Activated T-helper 1 cell treated with anti-CD3 and anti-CD28 coated beads, Interleukin-2, amount 50 U/mL, for 16 hours (primary cell): ENCODE measurements at regions not wholly inside any gene's neighbourhood (a gene's known extent, or its start where the extent isn't known, plus 50 kb on each side); places are given as distances from the start of the nearest gene placed in this dataset.

Source experiments
- DNase-seq, 2 donors: peaks; one replicate each; pipeline ENCODE4 v3.0.0-alpha.2; 2020; ENCODE audit warnings: low read depth in 1 of 2, low spot score in 1 of 2

DNA sequence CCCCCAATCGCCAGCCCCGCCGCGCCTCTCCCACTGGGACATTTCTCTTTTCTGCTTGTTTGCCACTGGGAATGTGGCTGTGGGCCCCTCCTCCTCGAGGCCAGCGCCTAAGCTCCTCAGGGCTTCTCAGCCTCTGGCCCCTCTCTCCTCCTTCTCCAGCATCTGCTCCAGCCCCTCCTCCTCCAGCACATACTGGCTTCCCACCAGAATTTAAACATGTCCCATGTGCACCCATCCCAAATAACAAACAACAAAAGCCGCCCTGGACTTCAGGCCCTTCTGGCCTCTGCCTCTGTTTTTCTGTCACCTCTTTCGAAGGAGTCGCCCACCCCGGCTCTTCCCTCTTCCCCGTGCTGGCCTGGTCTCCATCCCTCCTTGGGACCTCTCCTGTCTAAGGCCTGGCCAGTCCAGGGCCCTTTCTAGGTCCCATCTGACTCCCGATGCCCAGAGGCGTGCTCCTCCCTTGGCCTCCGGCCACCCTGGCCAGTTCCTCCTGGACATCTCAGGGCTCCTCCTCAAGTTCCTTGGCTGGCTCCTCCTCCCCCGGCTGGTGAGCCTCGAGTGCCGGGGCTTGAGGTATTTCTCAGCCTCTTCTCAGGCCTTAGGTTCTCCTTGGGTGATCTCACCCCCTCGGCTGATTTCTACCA lies 94.6 kb upstream of the SLC6A6 start:
- no peak for DNase-seq

GRCh38 chr3:14311729-14312128 lies 90.7 kb upstream of the SLC6A6 start:
- no peak for DNase-seq

- no peak for DNase-seq
Observed at GRCh38 chr3:14312375-14312774, 90.0 kb upstream of the SLC6A6 start.

GRCh38 chr3:14317057-14317553 lies 85.3 kb upstream of the SLC6A6 start:
- DNase-seq: no peak

DNA sequence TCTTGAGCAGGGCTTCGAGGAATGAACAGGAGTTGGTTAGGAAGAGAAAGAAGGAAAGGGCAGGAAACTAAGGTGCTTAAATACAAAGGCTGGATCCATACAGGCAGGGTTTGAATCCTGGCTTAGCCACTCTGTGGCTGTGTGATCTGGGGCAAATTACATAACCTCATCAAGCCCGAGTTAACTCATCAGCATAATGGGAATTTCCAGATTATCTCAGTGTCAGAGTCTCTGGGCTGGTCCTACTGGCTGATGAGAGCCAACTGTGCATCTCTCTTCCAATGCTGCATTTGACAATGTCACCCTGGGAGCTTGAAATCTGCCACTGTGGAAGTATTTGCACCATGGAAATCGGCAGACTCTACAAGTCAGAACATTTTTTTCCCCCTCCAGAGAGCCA lies 83.8 kb upstream of the SLC6A6 start:
- no peak for DNase-seq

- no peak for DNase-seq
Observed at GRCh38 chr3:14319654-14320182, 82.7 kb upstream of the SLC6A6 start.

GRCh38 chr3:14320219-14320618 lies 82.2 kb upstream of the SLC6A6 start:
- DNase-seq: no peak

GRCh38 chr3:14322001-14322400 lies 80.4 kb upstream of the SLC6A6 start:
- DNase-seq: no peak

DNA sequence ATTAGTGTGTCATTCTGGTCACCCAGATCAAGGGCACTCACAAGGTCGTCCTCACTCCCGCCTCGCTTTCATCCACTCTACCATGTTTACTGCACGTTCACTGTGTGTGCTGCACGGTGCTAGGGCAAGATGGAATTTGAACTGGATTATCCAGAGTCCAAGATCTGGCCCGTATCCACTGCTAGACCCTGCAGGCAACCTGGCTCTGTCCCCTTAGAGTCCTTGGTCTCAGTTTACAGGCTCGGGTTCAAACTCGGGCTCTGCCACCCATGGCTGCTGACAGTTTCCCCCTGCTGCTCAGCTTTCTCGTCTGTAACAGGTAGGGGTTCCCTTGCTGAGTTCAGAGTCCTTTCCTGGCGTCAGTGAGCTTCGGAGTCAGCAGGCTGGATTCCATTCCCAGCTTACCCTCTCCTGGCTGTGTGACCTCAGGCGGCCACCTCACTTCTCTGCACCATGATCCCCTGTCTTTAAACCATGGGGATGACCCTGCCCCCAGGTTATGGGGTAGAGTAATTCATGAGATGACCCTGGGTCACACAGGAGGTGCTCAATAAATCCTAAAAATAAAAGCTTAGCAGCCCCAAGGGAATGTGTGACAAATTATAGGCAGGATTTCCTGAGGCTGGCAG lies 79.6 kb upstream of the SLC6A6 start:
- DNase-seq: no peak

DNA sequence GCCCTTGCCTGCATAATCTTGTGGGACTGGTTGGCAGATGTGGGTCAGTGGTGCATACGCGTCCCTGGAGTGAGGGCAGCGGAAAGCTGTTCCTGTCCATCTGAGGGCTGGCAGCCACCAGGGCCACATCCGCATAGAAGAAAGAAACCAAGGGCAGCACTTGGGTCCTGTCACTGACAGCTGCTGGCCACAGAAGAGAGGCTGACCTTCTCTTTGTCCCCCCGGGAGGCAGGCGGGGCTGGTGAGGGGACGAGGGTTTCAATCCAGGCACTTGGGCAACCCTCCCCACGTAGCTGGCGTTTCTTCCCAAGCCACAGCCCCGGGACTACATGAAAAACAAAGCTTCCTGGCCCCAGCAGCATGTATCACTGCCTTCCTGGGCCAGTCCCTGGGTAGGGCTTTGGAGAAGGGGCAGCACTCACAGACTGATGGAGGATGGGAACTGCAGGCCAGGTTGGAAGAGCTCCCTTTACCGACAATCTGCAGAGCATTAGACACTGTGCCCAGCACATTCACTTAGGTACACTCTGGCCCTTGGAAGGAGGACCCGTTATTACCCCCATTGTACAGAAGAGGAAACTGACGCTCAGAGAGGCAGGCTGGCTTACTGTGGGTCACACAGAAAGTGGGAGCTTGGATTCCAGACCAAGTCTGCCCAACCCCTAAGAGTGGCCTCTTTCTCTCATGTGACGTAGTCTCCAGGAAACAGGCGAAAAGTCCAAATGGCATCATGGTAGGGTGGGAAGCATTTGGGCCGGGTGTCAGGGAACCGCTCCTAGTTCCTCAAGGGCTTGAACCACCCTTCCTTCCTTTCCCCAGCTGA lies 78.8 kb upstream of the SLC6A6 start:
- DNase-seq: no peak

DNA sequence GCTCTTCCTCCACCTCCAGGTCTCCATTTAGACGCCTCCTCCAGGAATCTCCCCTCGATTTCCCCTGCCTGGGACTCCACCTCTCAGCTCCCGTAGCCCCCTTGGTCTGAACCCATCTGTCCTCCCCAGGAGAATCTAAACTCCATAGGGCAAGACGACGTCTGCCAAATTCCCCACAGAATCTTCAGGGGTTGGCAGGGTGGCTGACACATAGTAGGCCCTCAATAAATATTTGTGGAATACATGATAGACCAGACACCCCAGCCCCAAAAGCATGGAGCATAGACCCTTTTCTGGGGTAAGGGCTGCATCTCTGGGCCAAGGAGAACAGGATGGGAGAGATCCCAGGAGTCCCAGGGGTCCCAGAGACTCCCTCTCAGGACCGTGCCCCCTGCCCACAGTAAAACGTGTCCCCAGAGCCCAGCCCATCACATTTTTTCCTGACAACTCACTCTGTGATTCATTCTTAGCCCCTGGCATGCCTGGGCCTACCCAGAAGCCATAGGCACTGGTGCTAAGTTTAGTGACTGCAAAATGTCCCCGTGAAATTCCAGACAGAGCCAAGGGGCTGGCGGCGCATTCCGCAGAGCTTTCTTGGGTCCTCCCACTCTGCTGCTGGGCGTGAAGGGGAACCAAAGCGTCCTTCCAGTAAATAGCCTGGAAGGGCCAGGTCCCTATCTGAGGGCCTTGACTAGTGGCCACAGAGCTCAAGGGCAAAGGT lies 78.0 kb upstream of the SLC6A6 start:
- no peak for DNase-seq

DNA sequence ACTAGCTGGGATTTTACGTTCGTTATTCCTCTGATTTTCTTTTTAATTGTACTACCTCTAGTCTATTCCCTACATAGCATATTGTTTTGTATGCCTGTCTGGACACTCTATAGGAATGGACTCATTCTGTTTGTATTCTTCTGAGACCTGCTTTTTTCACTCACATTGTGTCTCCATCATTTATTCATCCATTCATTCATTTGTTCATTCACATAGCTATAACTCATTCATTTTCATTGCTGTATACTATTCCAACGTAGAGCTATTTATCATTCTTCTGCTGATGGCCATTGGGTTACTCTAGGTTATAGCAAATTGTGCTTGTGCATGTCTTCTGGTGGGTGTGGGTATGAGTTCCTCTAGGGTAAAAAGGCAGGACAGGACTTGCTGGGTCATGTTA lies 74.0 kb upstream of the SLC6A6 start:
- no peak for DNase-seq

DNA sequence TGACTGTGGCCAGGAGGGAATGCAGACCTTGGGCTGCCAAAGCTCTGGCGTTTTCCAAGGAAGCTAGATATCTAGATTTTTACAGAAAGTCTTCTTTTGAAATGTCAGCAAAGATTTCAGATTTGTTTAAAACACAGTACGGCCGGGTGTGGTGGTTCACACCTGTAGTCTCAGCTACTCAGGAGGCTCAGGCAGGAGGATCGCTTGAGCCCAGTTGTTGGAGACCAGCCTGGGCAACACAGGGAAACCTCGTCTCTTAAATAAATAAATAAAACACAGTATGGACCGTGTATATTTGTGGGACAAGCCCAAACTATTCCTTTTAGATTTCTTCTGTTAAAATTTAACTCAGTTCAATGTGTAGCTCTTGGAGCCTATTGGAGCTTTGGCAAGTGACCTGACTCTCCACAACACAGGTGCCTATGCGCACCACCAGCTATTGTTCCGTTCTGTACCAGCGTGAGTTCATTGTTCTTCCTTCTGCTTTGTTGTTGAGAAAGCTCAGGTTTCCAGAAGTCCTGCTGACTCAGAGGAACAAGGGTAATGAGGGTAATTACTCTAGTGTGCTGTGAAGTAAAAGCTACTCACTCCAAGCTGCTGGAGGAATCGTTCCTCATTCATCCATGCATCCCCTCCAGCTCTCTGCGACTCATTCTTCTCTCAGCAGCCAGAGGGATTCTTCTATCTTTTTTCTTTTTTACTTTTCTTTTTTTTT lies 73.1 kb upstream of the SLC6A6 start:
- DNase-seq: no peak

- DNase-seq: no peak
Observed at GRCh38 chr3:14329842-14330241, 72.6 kb upstream of the SLC6A6 start.

DNA sequence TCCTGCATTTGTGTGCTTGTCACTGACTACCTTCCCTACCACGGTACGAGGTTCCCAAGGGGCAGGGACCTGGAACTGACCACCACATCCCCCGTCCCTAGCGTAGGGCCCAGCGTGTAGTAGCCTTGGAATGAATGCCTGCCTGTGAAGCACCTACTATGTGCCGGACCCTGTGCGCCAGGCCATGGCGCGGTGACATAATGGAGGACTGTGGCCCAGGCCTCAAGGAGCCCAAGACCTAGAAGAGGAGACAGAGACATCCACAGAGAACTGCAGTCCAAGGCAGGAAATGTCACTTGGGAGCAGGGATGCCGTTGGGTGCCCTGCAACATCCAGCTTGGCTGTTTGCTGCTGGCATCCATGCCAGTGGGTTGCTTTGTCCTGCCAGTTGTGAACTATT lies 71.9 kb upstream of the SLC6A6 start:
- DNase-seq: no peak

- DNase-seq: no peak
Observed at GRCh38 chr3:14331251-14331650, 71.2 kb upstream of the SLC6A6 start.

- DNase-seq: no peak
Observed at GRCh38 chr3:14332392-14332791, 70.0 kb upstream of the SLC6A6 start.

- DNase-seq: no peak
Observed at GRCh38 chr3:14333215-14333614, 69.2 kb upstream of the SLC6A6 start.

- no peak for DNase-seq
Observed at GRCh38 chr3:14333621-14334020, 68.8 kb upstream of the SLC6A6 start.

- DNase-seq: no peak
Observed at GRCh38 chr3:14334136-14334535, 68.3 kb upstream of the SLC6A6 start.

DNA sequence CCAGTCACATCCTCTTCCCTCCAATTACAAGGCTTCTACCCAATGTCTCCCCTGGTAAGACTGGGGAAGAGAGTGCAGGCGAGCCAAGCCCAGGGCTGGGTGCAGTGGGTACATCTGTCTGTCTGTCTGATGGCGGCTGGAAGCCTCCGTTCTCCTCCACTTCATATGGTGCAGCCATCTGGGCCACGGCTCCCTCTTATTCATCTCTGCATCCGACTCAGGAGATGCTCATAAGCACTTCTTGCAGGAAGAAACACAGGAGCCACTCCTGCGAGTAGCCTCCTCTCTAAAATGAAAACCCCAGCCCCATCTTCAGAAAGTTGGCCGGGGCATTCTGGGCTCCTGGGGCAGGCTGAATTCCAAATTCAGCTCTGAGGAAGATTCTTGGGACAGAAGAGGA lies 67.5 kb upstream of the SLC6A6 start:
- no peak for DNase-seq
